GM04503 (cell line): ENCODE measurements at regions not wholly inside any gene's neighbourhood (a gene's known extent, or its start where the extent isn't known, plus 50 kb on each side); places are given as distances from the start of the nearest gene placed in this dataset.

ENCODE experiments used
- DNase-seq: peaks from one replicate; pipeline ENCODE4 v3.0.0-alpha.2; 2012; ENCODE audit warnings: low read depth

- DNase-seq = no peak
Measured at GRCh38 chr2:129705085-129705484, 274.4 kb upstream of the RAB6C start.

DNA sequence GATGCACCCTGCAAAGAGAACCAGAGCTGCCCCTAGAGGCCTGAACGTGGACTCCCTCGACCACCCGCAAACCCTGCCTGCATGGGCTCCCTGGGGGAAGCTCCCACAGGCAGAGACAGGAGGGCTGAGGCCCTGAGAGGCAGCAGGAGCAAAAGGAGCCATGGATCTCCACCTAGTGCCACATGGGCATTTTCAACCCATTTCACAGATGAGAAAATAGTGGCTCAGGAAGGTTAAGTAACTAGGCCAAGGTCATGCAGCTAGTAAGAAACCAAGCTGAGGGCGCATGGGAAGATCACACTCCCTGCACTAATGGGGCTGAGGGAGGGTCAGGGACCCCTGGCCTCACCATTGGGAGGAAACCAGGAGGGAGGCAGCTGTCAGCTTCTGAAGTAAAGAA is 271.7 kb upstream of the RAB6C start:
- no peak for DNase-seq

DNA sequence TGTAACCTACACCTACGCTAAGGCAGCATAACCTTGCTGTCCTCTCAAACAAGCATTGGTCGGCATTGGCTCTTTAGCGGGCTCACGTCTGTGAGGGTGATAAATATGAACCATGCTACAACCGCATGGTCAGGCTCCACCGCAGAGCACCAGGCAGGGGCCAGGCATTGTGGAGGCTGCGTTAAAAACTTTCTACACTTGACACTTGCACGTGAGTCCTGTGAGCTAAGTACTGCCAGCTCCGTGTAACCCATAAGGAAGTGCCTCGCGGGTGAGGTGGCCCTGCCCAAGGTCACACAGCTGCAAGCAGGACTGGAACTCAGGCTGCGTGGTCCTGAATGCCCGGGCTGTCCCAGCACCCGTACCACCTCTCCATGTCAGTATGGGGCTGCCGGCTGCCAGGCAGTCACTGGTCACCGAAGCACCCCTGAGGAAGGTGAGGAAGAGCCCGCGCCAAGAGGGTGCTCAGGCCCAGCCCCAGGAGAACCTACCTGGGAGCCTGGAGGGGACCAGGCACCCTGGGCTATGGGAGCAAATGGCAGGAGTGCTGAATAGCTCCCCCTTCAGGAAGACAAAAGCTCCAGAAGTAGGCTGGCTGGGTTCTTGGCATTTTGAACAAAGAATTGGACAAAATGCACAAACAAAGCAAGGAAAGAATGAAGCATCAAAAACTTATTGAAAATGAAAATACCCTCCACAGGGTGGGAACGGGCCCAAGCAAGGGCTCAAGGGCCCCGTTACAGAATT is 271.1 kb upstream of the RAB6C start:
- no peak for DNase-seq

DNA sequence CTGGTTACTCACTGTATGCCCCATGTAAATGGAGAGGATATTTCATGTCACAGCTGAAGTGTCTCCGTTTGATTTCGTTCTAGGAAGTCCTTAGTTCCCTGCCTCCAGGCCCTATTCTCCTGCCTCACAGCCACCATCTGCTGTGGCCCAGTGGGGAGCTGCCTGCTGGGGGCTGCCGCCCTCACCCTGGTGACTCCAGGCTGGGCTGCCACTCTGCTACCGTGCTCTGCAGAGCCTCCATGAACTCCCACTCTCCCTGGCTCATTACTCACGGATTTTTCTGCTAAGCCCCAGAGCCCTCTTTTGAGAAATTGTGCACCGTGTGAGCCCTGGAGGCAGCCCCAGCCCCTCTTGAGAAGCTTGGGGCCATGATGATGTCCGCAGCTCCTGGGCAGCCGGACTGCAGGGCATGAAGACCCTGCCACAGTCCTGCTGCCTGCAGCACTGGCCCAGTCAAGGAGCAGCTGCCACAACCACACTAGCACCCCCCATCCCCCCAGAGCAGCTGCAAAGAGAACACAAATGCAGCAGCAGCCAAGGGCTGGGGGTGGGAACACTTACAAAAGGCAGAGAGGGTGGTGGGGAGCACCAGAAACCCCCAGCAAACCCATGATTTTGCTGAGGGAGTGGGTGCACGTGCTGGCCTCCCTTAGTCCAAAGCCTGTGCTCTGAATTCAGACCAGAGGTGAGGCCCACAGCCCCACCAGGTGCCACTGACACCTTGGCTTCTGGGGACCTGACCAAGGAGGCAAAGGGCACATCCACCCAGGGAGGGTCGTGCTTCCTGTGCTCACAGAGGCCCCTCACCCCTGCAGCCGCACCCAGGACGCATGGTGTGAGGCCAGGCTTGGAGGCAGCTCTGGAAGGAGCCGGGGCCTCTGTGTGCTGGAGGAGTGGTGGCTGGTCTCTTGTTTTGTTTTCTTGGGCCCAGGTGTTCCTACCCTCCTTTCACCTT is 270.2 kb upstream of the RAB6C start:
- DNase-seq = no peak

- no peak for DNase-seq
Measured at GRCh38 chr2:129709956-129710598, 269.4 kb upstream of the RAB6C start.

DNA sequence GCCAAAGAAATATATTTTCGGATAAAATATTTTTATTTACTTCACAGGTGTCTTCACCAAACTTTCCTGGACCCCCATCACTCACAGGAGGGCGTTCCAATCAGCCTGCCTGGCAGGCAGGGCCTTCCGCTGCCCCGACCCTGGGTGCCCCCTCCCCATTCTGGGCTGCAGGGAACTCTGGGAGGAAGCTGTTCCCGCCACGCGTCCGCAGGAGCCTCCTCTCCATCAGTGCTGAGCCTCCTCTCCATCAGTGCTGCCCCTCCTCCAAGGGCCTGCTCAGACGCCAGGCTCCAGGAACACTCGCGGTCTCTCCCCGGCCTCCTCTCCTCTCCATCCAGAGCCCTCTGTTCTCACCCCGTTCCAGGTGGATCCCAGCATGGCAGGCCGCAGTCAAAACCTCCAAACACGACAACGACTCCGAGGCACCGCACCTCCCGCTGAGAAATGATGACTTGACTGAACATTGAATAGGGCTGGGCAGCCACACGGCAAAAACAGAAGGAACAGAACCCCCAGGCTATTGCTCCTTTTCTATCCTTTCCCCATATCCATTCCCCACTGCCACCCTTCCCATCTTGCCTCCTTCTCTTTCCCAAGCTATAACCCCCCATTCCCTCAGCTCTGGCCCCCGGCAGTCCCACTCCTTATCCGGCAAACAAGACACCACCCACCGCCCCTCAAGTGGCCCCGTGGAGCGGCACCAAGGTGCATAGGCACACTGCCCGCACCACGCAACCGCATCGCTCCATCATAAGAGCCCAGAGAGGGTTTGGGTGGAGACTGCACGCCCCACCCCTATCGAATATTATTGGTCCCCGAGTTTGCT is 268.6 kb upstream of the RAB6C start:
- no peak for DNase-seq

DNA sequence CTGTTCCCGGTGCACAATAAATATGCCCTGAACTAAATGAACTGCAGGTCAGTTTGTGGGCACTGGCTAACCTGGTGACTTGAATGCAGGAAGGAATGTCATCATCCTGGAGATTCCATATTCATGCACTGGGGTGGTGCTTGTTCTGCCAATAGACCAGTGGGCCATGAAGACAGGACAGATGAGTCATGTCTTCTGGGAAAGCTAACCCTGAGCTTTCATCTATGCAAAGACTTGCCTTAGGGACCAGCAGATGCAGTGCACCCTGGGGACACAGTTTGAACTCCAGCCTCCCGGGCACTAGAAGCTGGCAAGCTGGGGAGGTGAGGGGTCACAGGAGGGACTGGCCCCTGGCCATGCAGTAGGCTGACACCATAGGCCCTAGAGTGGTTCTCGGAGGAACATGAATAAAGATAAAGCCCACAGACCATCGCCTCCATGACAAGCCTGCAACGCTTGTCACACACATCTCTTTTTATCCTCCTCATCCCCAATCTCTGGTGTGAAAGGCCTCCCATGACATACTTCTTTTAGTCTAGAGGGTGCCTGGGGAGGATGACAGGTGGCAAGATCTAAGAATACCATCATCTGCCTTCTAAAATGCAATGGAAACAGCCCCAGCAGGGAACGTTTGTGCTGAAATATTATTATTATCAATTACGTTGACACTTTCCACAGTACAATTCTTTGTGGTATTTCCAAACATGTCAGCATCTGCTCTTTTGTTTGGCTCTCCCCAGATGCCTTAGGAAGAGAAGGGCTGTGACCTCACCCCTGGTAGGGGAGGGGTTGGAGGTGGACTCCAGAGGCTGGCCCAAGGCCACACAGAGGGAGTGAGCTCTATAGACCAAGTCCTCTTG is 267.4 kb upstream of the RAB6C start:
- DNase-seq = no peak

DNA sequence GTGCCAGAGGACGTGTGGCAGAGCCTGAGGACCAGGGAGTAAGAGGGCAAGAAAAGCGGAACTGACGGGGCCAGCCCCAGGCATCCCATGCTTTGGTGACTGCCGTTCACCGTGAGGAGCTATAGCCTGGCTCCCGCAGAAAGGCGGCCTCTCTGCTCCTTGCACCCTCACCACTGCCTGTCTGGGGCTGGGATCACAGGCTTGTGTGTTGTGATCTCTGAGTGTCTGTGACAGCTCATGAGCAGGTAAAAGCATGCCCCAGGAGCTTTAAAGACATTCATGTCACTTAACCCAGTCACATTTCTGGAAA is 266.8 kb upstream of the RAB6C start:
- no peak for DNase-seq

DNA sequence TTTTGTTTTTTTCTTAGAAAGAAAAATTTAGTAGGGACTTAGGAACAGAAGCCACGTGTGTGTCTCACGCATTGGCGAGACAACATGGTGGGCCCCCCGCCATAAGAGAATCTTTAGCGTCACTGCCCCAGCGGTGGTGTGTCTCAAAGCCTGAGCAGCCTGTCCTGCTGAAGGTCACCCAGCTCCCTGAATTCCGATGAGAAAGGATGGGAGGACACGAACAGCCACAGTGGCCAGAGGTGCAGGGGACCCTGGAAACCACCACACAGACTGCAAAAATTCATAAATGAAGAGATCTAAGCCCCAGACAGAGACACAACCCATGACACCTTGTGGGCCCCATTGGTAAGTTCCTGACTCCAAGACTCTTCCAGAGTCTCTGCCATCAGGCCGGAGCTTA is 266.1 kb upstream of the RAB6C start:
- no peak for DNase-seq

GRCh38 chr2:129716781-129717559 is 262.5 kb upstream of the RAB6C start:
- DNase-seq = no peak

DNA sequence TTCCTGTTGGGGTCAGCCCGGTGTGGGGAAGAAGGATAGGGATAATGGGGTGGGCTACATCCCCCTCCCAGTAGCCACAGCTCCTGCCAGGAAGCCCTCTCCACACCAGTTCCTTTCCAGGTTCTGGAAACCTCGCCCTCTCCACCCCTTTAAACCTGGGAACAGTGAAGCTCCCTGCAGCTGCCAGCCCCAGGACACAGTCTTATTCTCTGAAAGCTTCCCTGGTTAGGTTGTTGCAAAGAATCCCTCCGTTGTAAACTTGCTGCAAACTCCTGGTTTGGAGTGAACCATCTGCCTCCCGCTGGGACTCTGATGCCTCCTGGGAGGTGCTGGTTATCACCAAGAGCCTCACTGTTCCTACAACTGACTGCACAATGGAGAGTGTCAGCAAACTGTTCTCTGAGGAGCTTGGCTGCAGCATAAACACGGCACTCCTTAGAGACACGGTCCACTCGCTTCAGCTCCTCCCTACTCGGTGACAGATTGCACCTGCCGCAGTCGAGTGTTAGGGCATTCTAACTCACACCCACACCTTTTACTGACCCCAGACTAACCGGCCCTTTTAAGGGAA is 261.8 kb upstream of the RAB6C start:
- no peak for DNase-seq

DNA sequence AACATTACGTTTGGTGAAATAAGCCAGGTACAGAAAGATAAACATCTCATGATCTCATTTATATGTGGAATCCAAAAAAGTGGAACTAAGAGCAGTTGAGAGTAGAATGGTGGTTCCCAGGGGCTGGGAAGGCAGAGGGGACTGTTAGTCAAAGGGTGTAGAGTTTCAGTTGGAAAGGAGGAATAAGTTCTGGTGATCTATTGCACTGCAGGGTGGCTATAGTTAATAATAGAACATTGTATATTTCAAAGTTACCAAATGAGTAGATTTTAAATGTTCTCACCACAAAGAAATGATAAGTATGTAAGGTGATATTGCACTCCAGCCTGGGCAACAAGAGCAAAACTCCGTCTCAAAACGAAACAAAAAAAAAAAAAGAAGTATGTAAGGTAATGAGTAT is 260.1 kb upstream of the RAB6C start:
- DNase-seq = no peak

DNA sequence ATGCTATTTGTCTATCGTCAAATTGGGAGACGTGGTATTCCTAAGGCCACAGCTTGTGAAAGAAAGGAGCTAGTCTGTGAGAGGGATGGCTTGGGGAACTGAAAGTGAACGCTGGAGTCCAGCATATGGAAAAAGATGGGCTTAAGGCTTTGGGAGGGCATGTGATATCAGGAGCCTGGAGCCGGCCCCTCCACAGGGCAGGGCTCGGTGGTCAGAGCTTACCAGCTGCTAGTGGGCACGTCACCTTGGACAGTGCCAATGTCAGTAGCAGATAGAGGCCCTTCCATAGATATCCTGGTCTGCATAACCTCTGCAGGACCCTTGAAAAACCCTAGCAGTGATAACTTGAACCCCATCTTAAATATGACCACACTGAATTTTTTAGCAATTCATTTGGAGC is 259.1 kb upstream of the RAB6C start:
- DNase-seq = no peak

- DNase-seq = no peak
Measured at GRCh38 chr2:129720761-129721160, 258.7 kb upstream of the RAB6C start.

DNA sequence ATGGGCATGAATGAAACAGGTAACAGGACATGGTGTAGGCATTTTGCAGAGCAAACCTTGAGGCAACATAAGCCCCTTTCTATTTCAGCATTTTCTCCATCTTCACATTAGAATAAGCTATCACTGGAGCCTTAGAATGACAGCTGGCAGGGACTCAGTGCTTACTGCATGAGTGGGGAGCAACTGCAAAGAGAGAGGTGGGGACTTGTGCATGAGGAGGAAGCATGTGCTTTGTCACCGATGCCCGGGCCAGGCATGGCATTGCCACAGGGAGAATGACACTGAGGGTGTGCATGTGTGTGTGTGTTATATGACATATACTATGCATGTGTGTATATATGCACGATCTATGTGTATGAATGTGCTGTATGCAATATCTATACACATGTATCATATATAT is 258.2 kb upstream of the RAB6C start:
- no peak for DNase-seq

GRCh38 chr2:129721846-129722245 is 257.6 kb upstream of the RAB6C start:
- no peak for DNase-seq

DNA sequence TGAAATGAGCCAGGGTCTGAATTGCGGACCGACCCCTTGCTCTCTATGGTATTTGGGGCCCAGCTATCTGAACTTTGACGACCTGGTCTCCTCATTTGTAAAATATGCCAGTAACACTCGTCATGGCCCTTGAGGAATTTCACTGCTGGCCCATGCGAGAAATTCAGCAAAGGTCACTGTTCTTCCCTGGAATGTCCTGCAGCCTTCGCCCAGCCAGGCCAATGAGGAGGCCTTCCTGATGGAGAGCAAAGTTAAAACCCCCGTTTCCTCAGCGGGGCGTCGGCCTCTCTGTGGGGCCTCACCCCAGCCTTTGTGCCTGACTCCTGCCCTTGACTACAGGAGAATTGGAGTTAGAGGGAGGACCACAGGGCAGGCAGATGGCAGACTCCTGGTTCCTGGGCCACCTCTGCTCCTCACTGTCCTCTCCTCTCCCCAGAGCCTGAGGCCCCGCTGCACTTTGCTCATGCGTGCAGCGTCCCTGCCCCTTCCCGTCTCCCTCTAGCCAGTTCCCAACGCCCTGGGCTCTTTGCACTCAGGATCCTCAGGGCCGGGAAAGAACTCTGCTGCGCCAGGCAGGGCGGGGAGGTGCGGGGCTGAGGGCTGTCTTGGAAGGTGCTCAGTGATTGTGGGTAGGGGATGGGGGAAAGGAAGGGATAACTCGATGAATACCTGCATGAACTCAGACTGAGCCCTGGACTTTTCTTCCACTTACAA is 257.0 kb upstream of the RAB6C start:
- DNase-seq = no peak

- DNase-seq = no peak
Measured at GRCh38 chr2:129723277-129724020, 256.0 kb upstream of the RAB6C start.
